OCI-M2 (cell line): ENCODE measurements at regions not wholly inside any gene's neighbourhood (a gene's known extent, or its start where the extent isn't known, plus 50 kb on each side); places are given as distances from the start of the nearest gene placed in this dataset.

Experiments used
- DNase-seq: peaks from one replicate; lab custom pipeline; 2025; ENCODE audit not compliant: unreplicated experiment; lab: John Stamatoyannopoulos, UW

DNA sequence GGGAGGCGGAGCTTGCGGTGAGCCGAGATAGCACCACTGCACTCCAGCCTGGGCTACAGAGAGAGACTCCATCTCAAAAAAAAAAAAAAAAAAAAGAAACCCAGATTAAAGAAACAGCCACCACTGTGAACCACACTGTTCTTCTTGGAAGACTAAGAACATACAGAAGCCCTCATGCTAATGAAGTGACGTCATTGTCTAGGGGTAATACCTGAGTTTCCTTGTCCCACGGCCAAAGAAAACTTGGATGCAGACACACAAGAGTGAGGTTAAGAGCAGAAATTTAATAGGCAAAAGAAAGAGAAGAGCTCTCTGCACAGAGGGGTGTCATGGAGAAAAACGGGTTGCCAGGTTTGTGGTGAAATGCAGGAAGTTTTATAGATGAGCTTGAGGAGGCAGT, 691.6 kb downstream of the NLGN4X start:
- DNase-seq = no peak

DNA sequence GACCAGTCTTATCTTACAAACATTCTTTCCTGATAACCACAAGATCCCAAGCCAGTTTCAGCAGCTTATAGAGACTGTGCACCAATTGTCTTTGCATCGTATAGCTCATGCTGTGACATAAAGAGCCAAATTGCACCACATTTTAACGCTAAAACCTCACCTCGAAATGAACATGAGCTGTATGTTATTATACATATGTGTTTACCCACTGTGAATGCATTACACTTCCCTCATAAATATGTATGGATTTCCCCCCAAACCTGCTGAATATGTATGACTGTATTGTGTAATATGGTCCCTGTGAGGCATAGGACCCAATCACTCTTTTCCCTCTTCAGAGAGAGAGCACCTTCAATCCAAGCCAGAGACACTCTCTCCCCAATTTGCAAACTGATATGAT, 692.4 kb downstream of the NLGN4X start:
- DNase-seq = no peak

DNA sequence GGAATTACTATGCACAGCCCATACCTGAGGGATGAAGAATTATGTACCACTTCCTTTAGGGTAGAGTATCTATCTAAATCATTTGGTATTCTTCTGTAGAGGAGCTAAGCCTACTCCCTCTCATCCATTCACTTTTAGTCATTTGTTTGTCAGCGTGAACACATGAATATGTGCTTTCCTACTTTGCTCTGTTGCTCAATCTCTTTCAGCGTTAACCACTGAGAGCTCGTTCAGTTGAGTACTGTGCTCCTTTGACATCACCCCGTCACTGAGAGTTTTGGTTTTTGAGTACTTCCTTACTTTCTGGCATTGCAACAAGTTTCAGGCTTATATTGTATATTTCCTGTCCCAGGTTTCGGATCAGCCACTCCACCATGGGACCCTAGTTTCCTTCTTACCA, 700.6 kb downstream of the NLGN4X start:
- DNase-seq = no peak

DNA sequence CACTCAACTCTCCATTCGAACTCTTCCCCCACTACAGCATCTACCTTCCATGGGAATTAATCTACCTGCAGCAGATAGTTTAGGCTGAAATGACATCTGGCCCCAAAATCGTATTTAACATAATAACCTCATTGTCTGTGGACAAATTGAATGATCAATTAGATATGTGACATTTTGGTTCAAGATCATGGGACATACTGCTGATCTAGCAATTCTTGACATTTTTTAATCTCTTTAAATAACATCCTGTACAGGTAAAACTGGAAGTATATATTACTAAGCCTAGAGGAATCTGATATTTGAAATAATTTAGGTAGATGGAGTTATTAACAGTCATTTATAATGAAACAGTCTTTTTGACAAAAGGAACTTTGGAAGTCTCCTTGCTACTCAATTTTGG, 702.5 kb downstream of the NLGN4X start:
- DNase-seq = no peak

DNA sequence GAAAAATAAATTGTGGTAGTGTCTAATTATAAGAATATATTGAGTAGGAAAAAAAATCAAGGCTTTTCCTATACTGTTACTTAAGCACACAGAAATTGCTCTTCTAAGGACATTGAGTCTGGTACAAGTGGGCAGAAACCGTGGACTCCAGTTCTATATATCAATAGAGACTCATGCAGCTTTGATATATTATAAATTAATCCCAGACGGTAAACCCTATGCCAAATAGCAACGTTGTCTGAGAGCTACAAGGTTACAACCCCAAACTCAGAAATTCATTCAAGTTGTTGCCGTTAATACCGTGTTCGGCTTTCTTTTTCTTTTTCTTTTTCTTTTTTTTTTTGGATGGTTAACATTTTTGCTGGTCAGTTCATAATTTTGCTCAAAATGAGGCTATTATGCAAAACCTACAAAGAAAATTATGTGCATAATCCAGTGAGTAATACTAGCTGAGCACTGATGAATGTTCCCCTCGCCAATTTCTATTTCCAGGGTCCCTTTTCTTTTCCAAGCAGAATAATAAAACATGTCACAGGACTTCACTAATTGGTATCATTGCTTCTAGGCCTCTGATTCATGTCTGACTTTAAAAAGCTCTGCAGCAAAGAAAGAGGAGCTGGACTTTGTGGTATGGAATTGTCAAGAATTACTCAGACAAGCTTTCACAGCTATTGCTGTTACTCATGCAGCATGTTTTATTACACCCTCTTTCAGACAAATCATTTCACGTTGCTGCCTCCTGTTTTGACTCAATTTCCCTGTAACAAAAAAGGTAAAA, 737.7 kb downstream of the NLGN4X start:
- no peak for DNase-seq

DNA sequence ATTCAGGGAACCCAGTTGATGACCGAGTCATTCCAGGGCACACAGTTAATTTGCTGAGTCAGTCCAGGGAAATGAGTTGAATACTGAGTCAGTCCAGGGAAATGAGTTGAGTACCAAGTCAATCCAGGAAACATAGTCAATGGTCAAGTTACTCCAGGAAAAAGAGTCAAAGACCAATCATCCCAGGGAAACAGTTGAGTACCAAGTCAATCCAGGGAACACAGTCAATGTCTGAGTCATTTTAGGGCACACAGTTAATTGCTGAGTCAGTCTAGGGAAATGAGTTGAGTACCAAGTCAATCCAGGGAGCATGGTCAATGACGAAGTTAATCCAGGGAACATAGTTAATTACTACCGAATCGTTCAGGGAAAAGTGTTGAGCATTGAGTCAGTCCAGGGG, 754.4 kb downstream of the NLGN4X start:
- DNase-seq = no peak

DNA sequence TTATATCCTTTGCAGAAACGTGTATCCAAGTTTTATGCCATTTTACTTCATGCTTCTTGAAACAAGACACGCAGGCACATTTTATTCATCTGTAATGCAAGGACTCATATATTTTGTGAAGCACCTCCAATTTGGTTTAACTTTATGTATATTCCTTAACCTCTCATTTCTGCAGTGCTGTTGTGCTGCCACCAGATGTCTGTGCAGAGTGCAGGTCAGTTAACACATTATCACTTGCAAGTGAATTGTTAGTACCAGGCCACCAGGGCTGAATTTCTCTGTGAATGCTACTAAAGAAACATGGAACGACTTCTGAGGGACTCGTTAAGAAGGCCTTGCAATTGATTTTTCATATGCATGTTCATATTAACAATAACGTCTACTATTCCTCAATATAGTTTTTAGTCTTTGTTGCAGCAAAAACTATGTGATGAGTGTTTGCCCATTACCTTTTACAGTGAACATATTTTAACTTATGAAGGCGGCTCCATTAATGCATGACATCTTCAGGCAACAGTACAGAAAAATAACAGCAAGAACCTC, 770.3 kb downstream of the NLGN4X start:
- no peak for DNase-seq

DNA sequence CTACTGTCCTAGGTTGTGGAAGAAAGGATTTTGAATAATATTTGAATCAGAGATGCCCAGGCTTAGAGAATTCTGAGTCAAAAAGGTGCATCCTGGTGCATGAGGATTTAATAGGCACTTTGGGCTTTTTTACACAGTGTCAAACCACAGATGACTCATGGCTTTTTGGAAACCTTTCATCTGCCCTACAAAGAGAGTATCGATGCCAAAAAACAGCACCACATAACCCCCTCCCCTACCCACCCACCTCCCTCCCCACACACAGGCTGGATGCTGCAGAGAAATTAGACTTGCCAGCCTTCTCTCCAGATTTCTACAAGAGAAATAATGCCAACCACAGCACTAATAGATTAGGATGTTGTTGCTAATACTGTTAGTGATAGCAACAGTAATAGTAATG, 779.3 kb downstream of the NLGN4X start:
- DNase-seq = no peak

DNA sequence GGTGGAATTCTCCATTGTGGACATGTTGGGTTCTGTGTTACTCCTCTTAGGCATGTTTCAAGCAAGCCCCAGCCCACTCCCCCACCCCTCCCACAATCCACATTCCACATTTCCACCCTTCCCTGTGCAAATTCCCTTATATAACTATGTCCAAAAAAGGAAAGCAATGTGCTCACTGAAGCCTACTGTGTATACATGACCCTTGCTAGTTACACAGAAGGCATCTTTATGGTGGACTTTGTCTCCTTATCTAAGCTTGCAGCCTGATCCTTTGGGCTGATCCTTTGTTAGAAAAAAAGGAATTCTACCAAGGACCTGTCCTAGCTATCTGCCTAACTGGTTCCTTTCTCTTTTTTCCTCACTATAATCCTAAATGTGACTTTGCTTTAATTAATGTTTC, 796.8 kb downstream of the NLGN4X start:
- DNase-seq = no peak

DNA sequence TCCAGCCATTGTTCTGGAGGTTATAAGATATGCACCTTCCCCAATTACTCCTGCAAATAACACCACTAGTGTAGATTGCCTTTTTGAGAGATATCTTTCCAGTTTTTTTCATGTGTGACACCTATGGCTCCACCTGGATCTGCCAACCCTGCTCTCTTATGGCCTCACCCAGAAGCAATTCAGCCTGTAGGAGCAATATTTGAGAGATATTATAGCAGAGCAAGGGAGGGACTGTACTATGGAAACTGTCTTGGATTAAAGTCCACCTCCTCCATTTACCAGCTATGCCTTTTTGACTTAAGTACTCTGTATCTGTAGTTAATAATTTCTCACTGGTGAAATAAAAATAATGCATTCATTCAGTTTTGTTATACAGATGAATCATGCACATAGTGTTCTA, 803.5 kb downstream of the NLGN4X start:
- no peak for DNase-seq

DNA sequence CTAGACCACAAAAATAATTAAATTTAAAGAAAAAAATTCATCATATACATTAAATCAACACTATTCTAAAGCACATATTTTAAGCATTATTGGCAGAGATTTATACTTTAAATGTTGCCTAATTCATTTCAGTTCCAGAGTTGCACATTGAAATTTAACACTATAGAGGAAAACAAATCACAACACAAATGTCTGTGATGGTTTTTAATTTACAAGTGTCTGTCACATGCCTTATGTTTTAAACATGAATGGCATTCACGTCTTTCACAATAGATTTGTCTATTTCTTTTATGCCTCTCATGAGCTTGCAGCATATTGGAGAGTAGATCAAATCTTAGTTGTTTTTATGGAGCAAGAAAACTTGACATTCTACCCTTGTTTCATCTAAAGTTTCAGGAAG, 811.3 kb downstream of the NLGN4X start:
- no peak for DNase-seq

DNA sequence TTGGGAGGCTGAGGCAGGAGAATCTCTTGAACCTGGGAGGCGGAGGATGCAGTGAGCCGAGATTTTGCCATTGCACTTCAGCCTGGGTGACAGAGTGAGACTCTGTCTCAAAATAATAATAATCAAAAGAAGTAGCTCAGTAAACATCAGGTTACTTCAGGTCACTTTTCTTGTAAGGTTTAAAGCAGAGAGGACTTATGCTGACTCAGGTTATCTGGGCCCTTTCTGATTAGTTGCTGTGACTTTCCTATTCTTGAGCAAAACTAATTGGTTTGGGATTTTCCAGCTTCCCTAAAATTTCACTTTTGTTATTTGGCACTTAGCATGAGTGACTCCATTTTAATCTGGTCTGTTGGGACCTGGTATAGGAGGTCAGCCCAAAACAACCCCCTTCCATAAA, 812.9 kb downstream of the NLGN4X start:
- no peak for DNase-seq

DNA sequence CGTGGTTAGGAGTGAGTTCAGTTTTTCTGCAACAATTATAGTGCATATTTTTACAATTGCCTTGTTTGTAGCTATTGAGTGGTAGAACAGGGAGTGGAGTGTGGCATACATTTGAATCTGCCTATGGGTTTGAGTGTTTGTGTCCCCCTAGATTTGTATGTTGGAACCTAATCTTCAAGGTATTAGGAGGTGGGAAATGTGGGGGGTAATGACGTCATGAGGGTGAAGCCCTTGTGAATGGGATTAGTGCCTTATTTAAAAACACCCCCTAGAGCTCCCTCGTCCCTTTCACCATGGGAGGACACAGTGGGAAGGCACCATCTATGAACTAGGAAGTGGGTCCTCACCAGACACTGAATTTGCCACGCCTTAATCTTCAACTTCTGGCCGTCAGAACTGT, 819.6 kb downstream of the NLGN4X start:
- no peak for DNase-seq

DNA sequence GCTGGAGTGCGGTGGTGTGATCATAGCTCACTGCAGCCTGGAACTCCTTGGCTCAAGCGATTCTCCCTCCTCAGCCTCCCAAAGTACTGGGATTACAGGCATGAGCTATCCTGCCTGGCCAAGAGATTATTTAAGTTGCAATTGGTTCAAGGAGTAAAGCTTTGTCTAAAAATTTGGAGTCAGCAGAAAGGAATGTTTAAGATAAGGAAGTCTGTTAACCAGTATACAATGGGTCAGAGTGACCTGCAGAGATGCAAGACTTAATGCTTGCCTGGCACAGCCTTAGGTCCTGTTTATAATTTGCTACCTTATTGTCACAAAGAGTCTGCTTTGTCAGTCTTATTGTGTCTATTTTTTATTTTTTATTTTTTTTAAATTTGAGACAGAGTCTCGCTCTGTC, 826.2 kb downstream of the NLGN4X start:
- DNase-seq = no peak

DNA sequence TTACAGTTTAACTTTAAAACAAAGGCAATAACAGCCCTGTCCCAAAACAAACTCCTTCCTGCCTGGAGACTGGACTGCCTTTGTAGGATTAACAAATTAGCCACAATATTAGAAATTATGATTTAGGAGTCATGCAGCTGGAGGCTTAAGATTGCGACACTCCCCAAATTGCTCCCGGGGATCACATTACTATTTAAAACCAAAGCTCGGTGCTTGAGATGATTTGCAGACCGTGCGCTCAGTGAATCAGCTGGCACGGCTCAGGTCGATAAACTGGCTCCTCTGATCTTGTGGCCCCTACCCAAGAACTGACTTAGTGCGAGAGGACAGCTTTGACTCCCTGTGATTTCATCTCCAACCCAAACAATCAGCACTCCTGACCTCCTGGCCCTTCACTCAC, 829.3 kb downstream of the NLGN4X start:
- no peak for DNase-seq

DNA sequence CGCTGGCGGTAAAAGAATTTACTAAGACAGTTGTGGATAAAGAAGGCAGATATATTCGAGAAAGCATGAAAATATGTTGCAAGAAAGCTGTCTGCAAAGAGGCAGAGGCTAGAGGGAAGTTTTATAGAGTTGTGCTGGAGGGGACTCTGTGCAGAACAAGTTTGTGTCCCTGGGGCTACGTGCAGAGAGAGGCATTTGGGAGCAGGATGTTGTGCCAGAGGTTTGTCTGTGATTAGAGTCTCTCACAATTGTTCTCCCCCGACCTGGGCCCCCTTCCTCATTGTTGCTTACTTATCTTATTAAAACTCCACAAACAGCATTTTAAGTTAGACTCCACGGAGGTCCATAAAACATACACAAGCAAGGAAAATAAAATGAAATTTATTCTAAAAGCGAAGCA, 831.3 kb downstream of the NLGN4X start:
- no peak for DNase-seq

DNA sequence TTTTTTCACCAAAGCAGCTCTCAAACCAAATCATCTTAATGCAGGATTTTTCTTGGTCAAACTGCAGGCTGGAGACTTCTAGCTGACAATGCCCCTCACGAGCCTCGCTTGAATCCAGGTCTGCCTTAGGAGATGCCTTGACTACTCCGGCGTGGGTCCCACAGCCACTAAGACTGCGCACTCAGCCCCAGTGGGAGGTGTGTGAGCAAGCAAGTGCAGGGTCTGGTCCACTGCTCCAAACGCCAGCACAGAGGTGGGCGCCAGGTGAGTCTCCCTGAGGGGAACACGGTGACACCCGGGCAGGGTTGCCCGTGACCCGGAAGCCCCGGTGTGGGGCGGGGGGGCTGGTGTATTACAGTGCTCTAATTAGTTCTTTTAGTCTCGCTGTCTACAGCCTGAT, 838.3 kb downstream of the NLGN4X start:
- no peak for DNase-seq

DNA sequence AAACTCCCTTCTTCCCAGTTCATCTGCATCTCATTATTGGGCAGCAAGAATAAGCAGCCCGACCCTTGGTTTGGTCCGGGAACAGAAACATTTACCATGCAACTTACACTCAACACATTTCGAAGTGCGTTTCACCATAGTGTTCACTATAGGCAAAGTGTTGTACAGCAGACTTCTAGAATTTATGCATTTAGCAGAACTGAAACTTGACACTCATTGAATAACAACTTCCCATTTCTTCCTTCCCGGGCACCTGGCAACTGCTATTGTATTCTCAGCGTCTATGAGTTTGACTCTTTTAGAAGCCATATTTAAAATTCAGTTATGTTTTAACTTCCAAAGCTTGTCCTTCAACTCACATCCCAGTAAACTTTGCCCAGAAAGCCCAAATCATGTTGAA, 840.6 kb downstream of the NLGN4X start:
- DNase-seq = no peak

DNA sequence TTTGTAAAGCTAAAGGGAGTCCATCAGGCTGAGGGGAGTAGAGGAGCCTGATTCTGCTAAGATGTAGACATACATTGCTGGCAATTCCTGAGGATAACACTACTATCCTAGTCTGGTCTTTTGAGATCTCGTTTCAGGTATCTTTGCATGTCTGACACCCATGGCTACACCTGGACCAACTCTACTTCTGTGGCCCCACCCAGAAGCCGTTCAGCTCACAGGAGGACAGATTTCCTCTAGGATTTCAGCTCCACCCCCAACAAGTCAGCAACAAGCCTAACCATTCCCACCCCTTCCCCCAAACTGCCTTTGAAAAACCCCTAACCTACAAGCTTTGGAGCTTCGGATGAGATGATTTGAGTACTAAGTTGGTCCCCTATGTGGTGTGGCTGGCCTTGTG, 848.2 kb downstream of the NLGN4X start:
- DNase-seq = no peak

DNA sequence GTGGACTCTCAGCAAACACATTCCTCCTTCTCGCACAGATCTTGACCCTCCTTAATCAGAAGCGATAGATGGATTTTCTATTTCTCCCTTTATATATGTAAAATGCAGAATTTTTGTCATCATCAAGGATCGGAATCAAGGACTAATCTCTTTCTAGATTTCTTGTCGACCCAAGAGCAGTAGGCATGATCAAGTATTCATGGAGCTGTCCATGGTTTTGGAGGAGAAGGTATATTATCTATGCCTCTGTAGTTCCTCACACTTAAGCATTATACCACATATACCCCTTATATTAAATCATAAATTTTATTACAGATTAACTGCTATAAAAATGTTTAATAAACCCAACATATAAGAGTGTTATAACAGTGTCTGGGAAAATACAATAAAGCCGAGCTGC, 886.8 kb downstream of the NLGN4X start:
- DNase-seq = no peak

DNA sequence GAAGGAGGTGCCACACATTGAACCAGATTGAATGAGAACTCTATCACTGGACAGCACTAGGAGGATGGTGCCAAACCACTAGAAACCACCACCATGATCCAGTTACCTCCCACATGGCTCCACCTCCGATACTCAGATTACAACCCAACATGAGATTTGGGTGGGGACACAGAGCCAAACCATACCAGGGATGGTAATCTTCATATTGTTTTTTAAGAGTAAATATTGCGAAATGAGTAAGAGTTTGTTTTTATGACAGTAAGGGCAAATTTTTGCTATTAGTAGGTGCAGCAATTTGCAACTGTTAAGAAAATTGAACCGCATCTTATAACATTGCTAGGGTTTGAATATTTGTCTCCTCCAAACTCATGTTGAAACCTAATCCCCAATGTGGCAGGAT, 891.5 kb downstream of the NLGN4X start:
- no peak for DNase-seq

DNA sequence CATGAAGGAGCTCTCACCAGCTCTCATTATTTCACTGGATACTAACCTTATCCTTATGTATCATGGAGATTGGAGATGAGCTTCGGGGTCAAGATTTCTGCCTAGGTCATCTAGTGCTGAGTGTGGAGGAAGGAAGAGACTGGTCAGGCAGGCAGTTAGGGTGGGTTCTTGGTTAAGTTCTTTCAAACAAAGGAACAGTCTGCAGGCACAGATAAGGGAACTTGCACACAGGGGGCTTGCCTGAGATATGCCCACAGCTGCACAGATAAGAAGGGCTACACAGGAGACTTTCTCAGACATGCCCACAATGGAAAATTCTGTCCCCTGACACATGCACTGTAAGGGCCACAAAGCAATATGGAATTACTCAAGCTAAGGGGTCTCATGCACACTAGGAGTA, 904.1 kb downstream of the NLGN4X start:
- no peak for DNase-seq

DNA sequence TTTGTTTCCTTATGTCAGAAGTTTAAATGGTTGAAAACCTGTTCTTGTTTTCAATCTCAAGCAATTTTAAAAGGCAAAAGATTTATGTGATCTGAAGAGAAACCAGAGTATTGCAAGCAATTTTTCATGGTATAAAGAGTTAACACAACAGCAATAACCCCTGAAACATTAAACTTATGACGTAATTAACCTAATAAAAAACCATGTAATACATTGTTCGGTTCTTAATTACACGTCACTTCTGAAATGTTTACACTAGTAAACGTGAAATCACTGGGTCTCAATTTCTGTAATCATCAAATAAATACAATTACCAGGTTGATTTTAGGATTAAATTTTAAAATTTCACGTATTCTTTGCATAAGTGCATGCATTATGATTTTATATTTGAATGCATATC, 914.5 kb downstream of the NLGN4X start:
- DNase-seq = no peak
